GM10266 (cell line): ENCODE measurements at regions not wholly inside any gene's neighbourhood (a gene's known extent, or its start where the extent isn't known, plus 50 kb on each side); places are given as distances from the start of the nearest gene placed in this dataset.

Source experiments
- DNase-seq: peaks from one replicate; pipeline ENCODE4 v3.0.0; 2012; ENCODE audit errors: extremely low spot score
- CTCF ChIP-seq: IDR thresholded peaks from 2 replicates; pipeline ENCODE4 v1.5.1; 2012; ENCODE audit warnings: mild to moderate bottlenecking, low read depth; ENCODE audit not compliant: control insufficient read depth, insufficient read depth; ENCODE audit errors: missing control alignments

GRCh38 chr13:39957868-39958677, 302.6 kb downstream of the COG6 start:
- DNase-seq: no peak

GRCh38 chr13:39959497-39960144, 304.2 kb downstream of the COG6 start:
- DNase-seq: no peak
- TF ChIP-seq CTCF: no peak

More at GRCh38 chr13:39957868-39958677, 302.6 kb downstream of the COG6 start:
- TF ChIP-seq CTCF: no peak

GRCh38 chr13:39960191-39960590, 304.7 kb downstream of the COG6 start:
- no peak for DNase-seq
- no peak for TF ChIP-seq CTCF

GRCh38 chr13:39961036-39961435, 305.6 kb downstream of the COG6 start:
- no peak for TF ChIP-seq CTCF
- no peak for DNase-seq

GRCh38 chr13:39963612-39964011, 308.1 kb downstream of the COG6 start:
- DNase-seq: no peak
- no peak for TF ChIP-seq CTCF

GRCh38 chr13:39965309-39965708, 309.8 kb downstream of the COG6 start:
- no peak for DNase-seq
- no peak for TF ChIP-seq CTCF
